Upper lobe of left lung (tissue), 4 donors: ENCODE measurements at regions not wholly inside any gene's neighbourhood (a gene's known extent, or its start where the extent isn't known, plus 50 kb on each side); places are given as distances from the start of the nearest gene placed in this dataset.

Experiments used
- CTCF ChIP-seq, 6 experiments: fragments of 450-650 bp in 4 of 6; fragments of 200-600 bp in 2 of 6; sonication (generic) in 2 of 6; IDR thresholded peaks; one replicate each; pipeline ENCODE4 v1.5.1; 2016 to 2019; ENCODE audit warnings: antibody characterized with exemption in 6 of 6
- EP300 ChIP-seq, 4 donors: sonication (generic); formaldehyde crosslinking; IDR thresholded peaks; one replicate each; pipeline ENCODE4 v1.5.1; 2017; ENCODE audit warnings: antibody characterized with exemption in 4 of 4, control low read depth in 2 of 4
- POLR2A ChIP-seq, 4 donors: fragments of 450-650 bp; IDR thresholded peaks; one replicate each; pipeline ENCODE4 v1.5.1; 2016 to 2017; ENCODE audit warnings: antibody characterized with exemption in 4 of 4, mild to moderate bottlenecking in 2 of 4
- POLR2AphosphoS5 ChIP-seq, 2 donors: sonication (generic); formaldehyde crosslinking; IDR thresholded peaks; one replicate each; pipeline ENCODE4 v1.5.1; 2017; ENCODE audit warnings: antibody characterized with exemption in 2 of 2

DNA sequence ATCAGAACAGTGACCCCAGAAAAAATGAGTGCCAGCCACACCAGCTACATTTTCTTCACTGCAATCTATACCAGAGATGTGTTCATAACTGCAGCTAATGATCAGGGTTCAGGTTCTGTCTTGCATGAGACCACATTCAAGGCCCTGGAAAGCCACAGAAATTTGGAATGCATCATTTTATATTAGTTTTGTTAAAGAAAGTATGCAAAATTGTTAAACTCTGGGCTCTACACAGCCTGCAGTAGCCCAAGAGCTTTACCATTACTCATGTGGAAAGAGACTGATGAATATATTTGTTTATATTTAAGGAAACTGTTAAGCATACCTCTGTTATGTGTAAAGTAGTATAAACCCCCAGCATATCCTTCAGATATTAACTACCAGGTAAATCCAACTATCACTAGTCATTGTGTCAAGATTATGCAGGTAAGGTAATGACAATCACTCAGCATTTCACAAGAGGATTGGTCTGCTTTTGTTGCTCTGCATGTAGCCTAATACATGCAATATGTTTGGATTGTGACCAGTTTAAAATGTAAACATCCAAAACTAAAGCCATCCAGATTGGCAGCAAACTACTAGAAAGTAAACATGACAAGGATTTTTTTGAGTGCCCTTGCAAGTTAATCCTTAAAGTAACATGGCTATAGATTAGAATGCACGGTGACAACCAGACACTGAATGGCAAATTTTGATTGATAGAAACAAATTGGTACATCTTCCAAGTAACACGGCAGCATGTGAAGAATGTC is 429.1 kb upstream of the ARGLU1 start:
- no peak for TF ChIP-seq CTCF (IDR thresholded peaks at IDR 0.05)
- TF ChIP-seq EP300 (IDR thresholded peaks at IDR 0.05), result no peak
- no peak for TF ChIP-seq POLR2AphosphoS5 (IDR thresholded peaks at IDR 0.05)
- no peak for TF ChIP-seq POLR2A (IDR thresholded peaks at IDR 0.05)
